ENCODE measurements at regions not wholly inside any gene's neighbourhood (a gene's known extent, or its start where the extent isn't known, plus 50 kb on each side); places are given as distances from the start of the nearest gene placed in this dataset.

DNA sequence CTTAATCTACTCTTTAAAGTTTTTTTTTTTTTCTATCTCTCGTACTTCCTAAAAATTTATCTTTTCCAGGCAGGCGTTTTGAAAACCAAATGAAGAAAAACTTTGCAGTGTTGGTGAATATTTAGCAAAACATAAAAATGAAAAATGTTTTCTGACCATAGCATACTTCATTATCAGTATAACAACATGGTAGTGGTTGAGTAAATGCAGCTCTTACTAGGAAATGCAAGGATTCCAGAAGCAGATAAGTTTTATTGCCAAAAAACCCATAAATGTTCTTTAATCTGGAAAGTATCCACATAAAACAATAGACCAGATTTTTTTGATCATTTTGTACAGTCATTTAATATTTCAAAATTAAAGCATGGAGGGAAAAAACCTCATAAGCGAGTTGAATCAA, 136.9 kb upstream of the GUCY1A1 start:
- Mint-ChIP-seq H3K27me3 (no peaks in the 10 kb centered on the region), H3K4me3 (ENCODE audit: low read depth) (no peak overlapping the region), H3K4me1 (ENCODE audit: low read depth) (peaks cover 2% of the 10 kb centered on the region), H3K9me3 (ENCODE audit: low read depth) (no peaks in the 10 kb centered on the region), H3K27ac (no peak overlapping the region), H3K36me3 (ENCODE audit: insufficient read depth) (no peaks in the 10 kb centered on the region)
- no peak for DNase-seq (ENCODE audit: low spot score, unreplicated experiment)
- TF ChIP-seq, protein P1, sequence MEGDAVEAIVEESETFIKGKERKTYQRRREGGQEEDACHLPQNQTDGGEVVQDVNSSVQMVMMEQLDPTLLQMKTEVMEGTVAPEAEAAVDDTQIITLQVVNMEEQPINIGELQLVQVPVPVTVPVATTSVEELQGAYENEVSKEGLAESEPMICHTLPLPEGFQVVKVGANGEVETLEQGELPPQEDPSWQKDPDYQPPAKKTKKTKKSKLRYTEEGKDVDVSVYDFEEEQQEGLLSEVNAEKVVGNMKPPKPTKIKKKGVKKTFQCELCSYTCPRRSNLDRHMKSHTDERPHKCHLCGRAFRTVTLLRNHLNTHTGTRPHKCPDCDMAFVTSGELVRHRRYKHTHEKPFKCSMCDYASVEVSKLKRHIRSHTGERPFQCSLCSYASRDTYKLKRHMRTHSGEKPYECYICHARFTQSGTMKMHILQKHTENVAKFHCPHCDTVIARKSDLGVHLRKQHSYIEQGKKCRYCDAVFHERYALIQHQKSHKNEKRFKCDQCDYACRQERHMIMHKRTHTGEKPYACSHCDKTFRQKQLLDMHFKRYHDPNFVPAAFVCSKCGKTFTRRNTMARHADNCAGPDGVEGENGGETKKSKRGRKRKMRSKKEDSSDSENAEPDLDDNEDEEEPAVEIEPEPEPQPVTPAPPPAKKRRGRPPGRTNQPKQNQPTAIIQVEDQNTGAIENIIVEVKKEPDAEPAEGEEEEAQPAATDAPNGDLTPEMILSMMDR (IDR thresholded peaks at IDR 0.05; ENCODE audit: unreplicated experiment) = no peak

DNA sequence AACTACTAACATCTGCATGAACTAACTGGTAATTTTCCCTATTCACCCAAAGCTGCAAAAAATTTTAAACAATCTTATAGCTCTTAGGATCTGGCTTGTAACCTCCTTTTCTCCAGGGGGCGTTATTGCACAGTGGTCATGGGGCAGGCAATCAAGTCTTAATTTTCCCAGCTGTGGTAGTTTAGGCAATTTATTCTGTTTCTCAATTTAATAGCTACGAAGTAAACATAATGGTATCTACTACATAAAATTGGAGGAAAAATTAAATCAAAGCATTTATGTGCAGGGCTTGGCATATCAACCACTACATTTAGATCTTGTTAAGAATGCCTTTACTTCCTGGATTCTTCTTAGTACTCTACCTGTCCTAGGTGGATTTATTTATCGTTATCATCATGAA, 137.4 kb upstream of the GUCY1A1 start:
- no peaks in the 10 kb centered on the region for H3K9me3 Mint-ChIP-seq (ENCODE audit: low read depth)
- H3K4me3 Mint-ChIP-seq (ENCODE audit: low read depth) = no peak overlapping the region
- peaks cover 2% of the 10 kb centered on the region for H3K4me1 Mint-ChIP-seq (ENCODE audit: low read depth)
- TF ChIP-seq, protein P1 (IDR thresholded peaks at IDR 0.05; ENCODE audit: unreplicated experiment) = peak; percentile 9
- no peaks in the 10 kb centered on the region for H3K36me3 Mint-ChIP-seq (ENCODE audit: insufficient read depth)
- H3K27ac Mint-ChIP-seq = no peak overlapping the region
- H3K27me3 Mint-ChIP-seq = no peaks in the 10 kb centered on the region
- DNase-seq (ENCODE audit: low spot score, unreplicated experiment) = no peak

DNA sequence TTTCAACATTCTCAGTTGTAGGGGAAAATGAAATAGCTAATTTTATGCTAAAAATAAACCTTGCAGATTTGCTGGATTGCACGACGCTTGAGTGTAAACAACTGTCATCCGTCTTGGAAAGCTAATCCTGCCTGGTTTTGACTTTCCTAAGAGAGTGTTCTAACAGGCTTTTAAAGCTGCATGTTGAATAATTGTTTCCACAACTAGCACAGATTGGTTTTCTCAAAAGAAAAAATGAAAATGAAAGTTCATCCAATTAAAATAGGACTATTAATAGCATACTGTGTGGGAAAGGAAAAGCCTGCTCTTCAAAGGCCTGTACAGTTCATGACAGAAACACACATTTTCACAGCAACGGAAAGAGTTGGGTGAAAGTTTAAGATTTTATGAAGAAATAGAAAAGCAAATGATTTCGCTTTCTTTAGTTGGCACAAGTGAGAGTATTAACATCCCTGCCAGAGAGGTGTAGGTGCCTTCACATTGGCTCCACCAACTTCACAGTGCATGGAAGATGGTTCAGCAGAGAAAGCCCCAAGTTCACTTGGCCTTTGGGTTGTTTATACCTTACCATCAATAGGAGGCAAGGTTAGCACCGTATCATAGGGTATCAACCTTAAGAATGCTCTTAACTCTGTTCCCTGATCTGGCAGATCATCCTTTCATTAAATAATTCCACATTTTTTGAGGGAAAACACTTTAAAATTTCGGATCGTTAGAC, 140.0 kb upstream of the GUCY1A1 start:
- Mint-ChIP-seq H3K4me3 (ENCODE audit: low read depth) (no peak overlapping the region), H3K27me3 (no peaks in the 10 kb centered on the region), H3K27ac (no peak overlapping the region), H3K9me3 (ENCODE audit: low read depth) (peaks cover 7% of the 10 kb centered on the region), H3K4me1 (ENCODE audit: low read depth) (peaks cover 2% of the 10 kb centered on the region), H3K36me3 (ENCODE audit: insufficient read depth) (no peaks in the 10 kb centered on the region)
- DNase-seq (ENCODE audit: low spot score, unreplicated experiment) = no peak
- TF ChIP-seq, protein P1 (IDR thresholded peaks at IDR 0.05; ENCODE audit: unreplicated experiment) = no peak

DNA sequence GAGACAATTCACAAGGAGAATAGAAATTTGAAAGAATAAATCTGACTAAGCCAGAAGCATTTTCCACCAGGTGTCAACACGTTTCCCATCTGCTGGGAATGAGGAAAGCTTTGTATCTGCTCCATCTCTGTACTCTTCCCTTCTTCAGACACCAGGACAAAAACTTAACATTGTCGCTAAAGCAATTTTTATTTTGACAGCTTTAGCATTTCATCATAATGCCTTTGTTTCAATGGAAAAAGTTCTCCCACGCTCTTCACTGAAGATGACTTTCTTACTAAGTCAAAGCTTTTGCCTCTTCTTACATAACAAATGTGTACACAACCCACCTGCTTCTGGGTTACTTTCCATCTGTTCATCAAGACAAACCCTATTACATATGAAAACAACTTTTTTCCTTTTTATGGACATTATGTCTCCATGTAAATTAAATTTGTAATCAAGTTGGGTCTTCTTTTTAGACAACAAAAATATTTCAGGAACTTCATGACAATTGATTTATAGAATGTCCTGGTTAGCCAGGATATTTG, 141.7 kb upstream of the GUCY1A1 start:
- TF ChIP-seq, protein P1 (IDR thresholded peaks at IDR 0.05; ENCODE audit: unreplicated experiment) = no peak
- Mint-ChIP-seq H3K4me3 (ENCODE audit: low read depth) (no peak overlapping the region), H3K4me1 (ENCODE audit: low read depth) (no peaks in the 10 kb centered on the region), H3K27me3 (no peaks in the 10 kb centered on the region), H3K27ac (no peak overlapping the region), H3K9me3 (ENCODE audit: low read depth) (peaks cover 18% of the 10 kb centered on the region), H3K36me3 (ENCODE audit: insufficient read depth) (no peaks in the 10 kb centered on the region)
- DNase-seq (ENCODE audit: low spot score, unreplicated experiment) = no peak

DNA sequence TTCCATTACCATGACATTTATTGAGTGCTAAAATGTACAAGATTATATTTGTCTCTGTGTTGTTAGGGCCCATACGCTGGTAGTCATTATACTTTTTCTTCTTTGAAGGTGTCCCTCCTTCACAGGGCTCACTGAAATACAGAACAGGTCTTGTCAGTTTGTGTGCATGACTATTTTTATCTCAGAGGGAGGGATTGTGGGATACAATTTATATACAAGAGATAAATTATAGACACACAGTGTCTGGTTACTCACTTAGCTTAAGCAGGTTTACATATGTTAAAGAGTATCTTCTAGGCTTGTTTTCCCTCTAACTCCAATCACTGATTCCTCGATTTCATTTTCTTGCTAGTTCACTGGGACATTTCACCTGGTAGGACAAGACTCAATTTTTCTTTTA, 143.3 kb upstream of the GUCY1A1 start:
- Mint-ChIP-seq H3K4me1 (ENCODE audit: low read depth) (no peaks in the 10 kb centered on the region), H3K27ac (no peak overlapping the region), H3K4me3 (ENCODE audit: low read depth) (no peak overlapping the region), H3K27me3 (no peaks in the 10 kb centered on the region), H3K36me3 (ENCODE audit: insufficient read depth) (no peaks in the 10 kb centered on the region), H3K9me3 (ENCODE audit: low read depth) (peaks cover 18% of the 10 kb centered on the region)
- TF ChIP-seq, protein P1 (IDR thresholded peaks at IDR 0.05; ENCODE audit: unreplicated experiment) = no peak
- no peak for DNase-seq (ENCODE audit: low spot score, unreplicated experiment)
